Glomerular visceral epithelial cell (primary cell): ENCODE measurements at regions not wholly inside any gene's neighbourhood (a gene's known extent, or its start where the extent isn't known, plus 50 kb on each side); places are given as distances from the start of the nearest gene placed in this dataset.
"Not testable (repeated sequence)": the region's sequence is repeated elsewhere in the genome, so short reads cannot be mapped to it uniquely, and the experiment has no call there.

ENCODE experiments used
- DNase-seq: peaks from one replicate; pipeline ENCODE4 v3.0.0-alpha.2; 2016; ENCODE audit errors: extremely low spot score

GRCh38 chr5:38607396-38607795, 51.0 kb upstream of the LIFR start:
- peak; percentile 76 for DNase-seq

DNA sequence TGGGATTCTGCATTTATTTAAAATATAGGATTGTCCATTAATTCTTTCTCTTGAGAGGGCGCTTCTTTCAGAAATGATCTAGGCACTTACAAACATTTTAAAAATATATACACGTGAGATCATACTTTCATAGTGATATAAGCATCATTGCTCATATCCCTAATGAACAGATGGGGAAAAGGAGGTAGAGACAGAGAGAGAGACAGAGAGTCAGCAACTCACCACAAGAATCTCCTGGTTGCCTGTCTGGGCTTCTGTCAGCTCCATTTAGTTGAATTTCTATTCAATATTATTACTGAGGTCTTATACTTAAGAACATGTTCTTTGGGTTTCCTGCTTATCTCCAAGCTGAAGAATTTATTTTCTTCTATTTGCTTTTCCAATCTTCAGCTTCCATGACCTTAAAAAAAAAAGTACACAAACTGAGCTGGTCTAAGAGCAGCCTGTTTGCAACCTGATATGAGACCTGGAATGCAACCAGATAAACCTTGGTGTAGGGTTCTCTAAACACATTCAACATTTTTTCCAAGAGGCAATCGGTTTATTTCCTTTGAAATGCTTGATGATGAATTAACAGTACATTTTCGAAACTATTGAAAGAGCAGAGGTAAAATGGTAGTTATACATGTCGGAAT, 51.6 kb upstream of the LIFR start:
- no peak for DNase-seq

GRCh38 chr5:38608874-38609273, 52.4 kb upstream of the LIFR start:
- no peak for DNase-seq

GRCh38 chr5:38612851-38613250, 56.4 kb upstream of the LIFR start:
- no peak for DNase-seq

DNA sequence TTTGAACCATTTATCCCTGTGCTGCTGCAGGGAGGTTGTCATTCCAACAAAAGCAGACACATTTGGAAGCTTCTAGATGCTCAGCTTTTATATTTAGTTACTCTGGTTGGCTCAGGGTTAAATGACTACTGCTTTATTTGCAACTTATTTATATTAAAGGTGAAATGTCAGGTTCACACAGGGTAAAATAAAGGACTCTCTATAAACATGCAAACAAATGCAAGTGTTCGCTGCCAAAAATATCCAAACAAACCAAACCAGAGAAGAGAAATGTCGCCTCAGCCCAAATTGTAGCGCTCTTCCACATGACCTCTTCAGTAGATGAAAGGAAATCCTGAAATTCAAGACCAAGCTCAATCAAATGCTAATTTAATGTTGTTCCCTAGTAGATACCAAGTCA, 57.0 kb upstream of the LIFR start:
- DNase-seq: no peak

GRCh38 chr5:38613992-38614836, 57.8 kb upstream of the LIFR start:
- no peak for DNase-seq

- no peak for DNase-seq
These were observed 58.6 kb upstream of the LIFR start for GRCh38 chr5:38615042-38615441.

DNA sequence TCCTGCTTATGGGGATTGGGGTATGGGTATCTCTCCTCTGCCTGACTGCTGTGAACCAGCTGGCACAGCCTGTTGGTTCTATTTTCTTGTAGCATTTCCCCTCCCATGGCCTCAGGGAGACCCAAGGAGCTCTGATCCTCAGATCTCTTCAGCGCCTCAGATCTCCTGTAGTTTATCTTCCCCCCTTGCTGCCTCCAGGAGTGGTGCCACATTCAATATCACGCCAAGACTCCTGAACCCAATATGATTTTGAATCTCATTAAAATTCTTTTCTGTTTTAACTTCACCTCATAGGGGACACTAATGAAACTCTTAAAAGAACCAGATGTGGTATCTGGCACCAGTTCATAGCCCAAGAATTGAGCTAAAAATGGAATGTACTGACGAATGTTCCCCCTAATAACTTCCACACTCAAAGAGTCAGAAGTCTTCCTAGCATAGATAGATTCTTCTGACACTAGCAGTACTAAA, 59.6 kb upstream of the LIFR start:
- DNase-seq: no peak

DNA sequence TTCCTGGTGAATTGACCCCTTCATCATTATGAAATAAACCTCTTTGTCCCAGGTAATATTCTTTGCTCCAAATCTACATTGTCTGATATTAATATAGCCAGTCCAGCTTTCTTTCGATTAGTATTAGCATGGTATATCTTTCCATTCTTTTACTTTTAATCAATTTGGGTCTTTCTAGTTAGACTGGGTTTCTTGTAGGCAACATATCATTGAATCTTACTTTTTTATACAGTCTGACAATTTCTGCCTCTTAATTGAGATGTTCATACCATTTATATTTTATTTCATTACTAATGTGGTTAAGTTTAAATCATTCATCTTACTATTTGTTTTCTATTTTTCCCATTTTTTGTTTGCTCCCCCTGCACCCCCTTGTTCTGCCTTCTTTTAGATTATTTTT, 61.7 kb upstream of the LIFR start:
- no peak for DNase-seq

- no peak for DNase-seq
These were observed 64.9 kb upstream of the LIFR start for GRCh38 chr5:38621331-38621730.

DNA sequence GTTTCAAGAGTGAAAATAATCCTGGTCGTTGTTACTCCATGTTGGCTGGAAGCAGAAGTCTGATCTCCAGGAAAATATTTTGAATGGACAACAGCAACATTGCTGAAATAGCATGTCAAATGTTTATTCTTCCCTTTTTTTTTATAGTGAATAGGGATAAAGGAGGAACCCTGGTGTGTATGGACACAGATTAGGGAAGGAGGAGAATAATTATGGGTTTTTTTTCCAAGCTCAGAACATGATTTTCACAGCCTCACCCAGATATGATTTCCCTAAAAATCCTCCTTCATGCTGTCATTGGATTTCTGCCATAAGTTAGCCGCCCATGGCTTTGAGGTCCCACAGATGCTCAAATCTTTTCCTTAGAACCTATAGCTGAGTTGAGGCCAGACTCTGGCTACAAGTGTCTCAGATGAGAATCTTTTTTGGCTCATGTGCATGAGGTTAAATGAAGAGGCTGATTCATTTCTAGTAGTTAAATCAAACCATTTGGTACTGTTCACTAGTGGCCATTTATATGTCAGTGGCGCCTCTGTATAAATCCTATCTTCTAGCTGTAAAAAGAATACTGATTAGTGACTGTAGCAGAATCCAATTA, 65.5 kb upstream of the LIFR start:
- DNase-seq: no peak

DNA sequence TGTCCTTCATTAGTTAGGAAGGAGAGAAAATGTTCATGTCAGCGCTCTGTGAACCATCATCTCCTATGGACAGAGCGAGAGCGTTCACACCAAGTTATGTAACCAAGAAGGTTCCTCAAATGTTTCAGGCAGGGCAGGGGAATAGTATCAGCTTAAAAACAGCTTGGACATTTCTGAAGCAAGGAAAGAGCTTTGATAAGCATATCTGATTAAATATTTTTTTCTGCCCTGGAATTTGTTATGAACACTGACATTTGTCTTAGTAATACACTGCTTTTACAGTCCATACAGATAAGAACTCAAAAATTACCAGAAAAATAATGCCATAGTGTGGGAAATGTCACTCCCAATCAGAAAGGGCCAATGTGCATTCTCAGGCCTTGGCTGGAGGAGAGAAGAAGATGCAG, 66.3 kb upstream of the LIFR start:
- DNase-seq: no peak

GRCh38 chr5:38624541-38624940, 68.1 kb upstream of the LIFR start:
- not testable (repeated sequence) for DNase-seq

DNA sequence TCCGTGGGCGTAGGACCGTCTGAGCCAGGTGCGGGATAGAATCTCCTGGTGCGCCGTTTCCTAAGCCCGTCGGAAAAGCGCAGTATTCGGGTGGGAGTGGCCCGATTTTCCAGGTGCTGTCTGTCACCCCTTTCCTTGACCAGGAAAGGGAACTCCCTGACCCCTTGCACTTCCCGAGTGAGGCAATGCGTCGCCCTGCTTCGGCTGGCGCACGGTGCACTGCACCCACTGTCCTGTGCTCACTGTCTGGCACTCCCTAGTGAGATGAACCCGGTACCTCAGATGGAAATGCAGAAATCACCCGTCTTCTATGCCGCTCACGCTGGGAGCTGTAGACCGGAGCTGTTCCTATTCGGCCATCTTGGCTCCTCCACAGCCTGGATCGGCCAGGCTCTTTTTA, 74.9 kb upstream of the LIFR start:
- not testable (repeated sequence) for DNase-seq

DNA sequence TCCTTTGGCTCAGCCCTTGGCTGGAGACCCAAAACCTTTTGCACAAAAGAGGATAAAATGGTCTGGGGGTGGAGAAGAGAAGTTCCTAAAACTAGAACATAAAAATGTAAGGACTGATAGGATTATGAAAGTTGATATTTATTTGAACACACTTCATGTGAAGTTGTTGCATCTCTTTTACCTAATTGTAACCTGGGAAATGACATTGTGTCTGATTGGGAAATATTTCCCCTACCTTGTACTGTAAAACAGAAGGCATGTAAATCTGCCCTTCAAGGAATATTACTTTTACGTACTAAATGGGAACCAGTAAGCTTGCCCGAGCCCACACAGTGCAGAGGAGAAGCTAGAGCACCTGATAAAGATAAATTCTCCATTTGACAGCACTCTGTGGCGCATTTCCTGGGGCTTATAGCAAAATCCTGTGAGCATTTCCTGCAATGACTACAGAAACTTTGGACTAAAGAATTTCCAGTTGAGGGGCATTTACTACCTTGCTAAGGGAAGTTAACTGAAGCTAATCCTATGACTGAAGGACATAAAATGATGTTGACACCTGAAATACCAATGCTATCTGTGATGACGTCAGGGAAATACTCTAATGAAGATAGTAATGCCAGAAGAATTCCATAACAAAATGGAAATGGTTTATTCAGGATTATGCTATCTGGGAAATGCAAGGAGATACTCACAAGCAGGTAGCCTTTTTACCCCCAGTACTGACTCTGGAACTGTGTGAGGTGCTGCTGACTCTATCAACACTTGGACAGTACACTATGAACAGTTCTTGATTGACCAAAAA, 78.3 kb upstream of the LIFR start:
- DNase-seq: no peak

DNA sequence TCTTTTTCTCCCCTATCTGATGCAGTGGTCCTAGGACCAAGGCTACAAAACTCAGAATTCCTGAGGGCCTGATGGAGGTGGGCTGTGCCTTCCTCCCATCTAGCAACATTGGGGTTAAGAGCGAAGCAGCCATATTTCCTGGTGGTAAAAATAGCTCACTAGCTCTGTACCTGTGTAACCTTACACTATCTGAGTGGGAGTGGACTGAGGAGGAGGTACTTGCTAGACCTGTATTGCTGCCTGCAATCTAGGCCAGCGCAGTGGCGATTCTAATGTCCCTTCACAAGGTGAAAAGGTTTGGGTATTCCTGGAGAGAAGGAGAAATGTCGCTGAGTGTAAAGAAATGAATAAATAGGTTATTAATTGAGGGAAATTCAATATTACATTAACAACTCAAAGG, 80.2 kb upstream of the LIFR start:
- DNase-seq: no peak

DNA sequence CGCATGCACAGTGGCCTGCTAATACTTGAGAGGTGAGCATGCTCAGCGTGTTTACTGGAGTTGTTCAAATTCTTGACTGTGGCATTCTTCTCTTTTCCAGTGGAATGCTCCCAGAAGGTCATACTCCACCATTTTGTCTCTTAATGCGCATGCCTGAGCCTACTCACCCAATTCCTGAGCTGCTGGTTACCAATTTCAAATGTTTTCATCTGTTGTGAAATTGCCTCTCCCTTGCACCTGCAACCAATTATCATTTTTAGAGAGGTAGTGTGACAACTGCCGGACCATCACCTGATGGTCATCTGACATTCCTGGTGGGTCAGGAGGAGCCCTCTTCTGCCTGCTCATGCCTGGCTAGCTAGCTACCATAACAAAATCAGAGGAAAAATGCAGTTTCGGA, 82.2 kb upstream of the LIFR start:
- DNase-seq: no peak

DNA sequence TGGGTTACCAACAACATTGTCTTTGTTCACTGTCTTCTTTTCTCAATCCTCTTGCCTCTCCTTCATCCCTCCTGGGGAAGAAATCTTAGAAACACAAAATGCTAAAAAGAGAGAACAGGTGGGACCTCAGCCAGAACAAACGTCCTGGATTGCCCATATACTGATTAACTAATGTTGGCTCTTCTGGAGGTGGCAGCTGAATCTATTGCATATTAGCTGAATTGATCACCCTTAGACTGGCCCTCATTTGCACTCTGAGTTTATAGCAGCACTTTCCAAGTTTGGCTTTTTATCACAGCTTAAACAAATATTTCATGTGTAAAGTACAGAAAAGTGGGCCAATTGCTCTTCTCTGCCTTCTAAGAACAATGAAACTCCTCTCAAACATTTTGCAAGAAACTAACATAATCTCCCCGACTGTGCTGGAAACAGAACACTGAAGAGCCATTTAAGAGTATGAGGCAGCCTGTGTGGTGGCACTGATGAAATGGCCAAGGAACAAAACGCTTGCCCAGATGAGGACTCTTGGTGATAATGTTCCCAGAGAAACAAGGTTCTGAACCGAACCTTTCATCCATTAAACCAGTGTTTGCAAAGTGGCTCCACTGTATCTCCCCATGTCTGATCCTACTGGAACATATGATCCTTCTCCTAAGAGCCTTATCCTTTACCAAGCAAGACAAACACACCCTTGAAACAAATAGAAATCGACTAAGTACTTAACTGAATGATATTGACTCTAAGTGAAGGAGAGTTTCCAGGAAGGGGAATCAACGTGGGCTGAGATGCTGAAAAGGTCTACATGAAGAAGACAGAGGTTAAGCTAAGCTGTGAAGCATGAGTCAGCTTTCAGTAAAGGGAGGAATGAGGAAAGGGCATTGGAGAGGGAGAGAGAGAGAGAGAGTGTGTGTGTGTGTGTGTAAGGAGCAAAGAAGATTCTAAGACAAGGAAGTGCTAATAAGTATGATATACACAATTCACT, 83.2 kb upstream of the LIFR start:
- no peak for DNase-seq

- DNase-seq: no peak
These were observed 84.6 kb upstream of the LIFR start for GRCh38 chr5:38641003-38641402.

DNA sequence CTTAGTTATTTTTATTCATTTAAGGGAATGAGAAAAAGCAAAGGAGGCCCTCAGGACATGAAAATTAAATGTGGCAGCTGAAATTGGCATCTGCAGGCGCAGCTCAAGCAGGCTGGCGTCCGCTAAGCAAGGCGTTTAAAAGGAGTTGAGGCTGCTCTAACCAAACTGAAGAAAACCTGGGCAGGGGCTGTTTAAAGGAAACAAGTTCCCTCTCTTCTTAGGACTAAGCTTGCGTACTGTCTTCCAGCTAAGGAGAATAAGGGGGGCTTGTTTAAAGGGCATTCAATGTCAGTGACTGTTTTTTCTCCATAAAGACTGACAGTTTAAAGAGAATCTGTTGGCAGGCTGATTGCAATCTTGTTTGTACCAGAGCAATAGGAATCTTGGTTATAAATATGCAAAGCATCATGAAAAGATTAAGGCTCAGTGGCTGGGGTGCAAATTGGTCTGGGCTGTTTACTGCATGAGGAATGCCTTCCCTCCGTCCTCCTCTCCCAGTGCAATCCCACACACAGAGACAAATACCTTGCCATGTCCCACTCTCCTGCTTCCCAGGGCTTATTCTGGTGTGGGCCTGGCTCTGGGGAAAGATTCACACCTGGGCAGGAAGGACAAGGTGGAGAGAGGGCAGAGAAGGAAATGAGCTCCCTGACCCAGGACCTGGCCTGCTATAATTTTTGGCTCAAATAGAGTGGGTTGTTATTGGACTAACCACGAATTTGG, 85.9 kb upstream of the LIFR start:
- no peak for DNase-seq
